ENCODE measurements at regions not wholly inside any gene's neighbourhood (a gene's known extent, or its start where the extent isn't known, plus 50 kb on each side); places are given as distances from the start of the nearest gene placed in this dataset.

DNA sequence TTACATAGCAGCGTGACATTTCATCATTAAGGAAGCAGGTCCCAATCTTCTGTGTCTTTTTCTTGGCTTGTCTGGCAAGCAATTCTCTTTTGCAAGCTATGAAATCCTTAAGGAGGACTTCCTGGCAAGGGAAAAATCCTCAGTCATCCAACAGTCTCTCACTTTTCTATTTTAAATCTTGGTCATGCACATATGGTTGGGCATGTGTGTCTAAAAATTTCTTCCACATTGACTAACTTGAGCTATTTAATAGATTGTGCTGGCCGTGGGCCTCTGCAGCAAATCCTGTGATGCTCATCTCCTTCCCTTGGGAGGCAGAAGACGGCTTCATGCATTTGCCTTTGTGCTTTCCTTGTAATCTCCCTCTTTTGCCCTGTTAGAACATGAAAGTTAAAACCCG, 634.3 kb upstream of the FANCL start (continued):
- TF ChIP-seq E2F8 (IDR thresholded peaks at IDR 0.05; ENCODE audit: low read depth, partially characterized antibody) (no peak), POLR2AphosphoS5 (IDR thresholded peaks at IDR 0.05; ENCODE audit: low read length) (no peak), MTA3 (IDR thresholded peaks at IDR 0.05; ENCODE audit: borderline replicate concordance, low read length) (no peak), IRF3 (IDR thresholded peaks at IDR 0.05) (no peak)

- FAIRE-seq (no peak), ATAC-seq (peak; percentile 73), DNase-seq (ENCODE audit: low read depth, low spot score) (no peak)
- Histone ChIP-seq H2AFZ (ENCODE audit: control insufficient read depth, low read depth, low read length) (no peak overlapping the region), H3K79me2 (ENCODE audit: control insufficient read depth, insufficient read depth, low read length) (no peaks in the 10 kb centered on the region), H3K4me1 (ENCODE audit: control insufficient read depth, insufficient read depth, low read length) (no peaks in the 10 kb centered on the region), H3K27ac (ENCODE audit: control insufficient read depth, insufficient read depth) (no peak overlapping the region), H3K4me3 (no peak overlapping the region), H4K20me1 (ENCODE audit: control insufficient read depth, insufficient read depth) (no peaks in the 10 kb centered on the region), H3K9me3 (replicated peaks; ENCODE audit: control insufficient read depth, insufficient read depth, low read length) (no peaks in the 10 kb centered on the region), H3K36me3 (ENCODE audit: control insufficient read depth in 2 of 2, insufficient read depth in 2 of 2, low read length in 1 of 2) (no peaks in the 10 kb centered on the region), H3K9ac (ENCODE audit: control insufficient read depth, insufficient read depth, low read length) (no peak overlapping the region), H3K27me3 (replicated peaks in 1 of 2; ENCODE audit: control insufficient read depth in 2 of 2, insufficient read depth in 2 of 2, low read length in 1 of 2) (no peaks in the 10 kb centered on the region), H3K4me2 (ENCODE audit: control insufficient read depth, insufficient read depth) (no peak overlapping the region)
- ChIA-PET SMC1A (ENCODE audit: uncharacterized antibody, unreplicated experiment) (interaction anchor here (0.8 to 1.7 kb wide), 4 partner anchors 25 to 1151 kb away, joined by 3 to 5 read pairs (median 4); no protein-coding TSS in a partner anchor), POLR2A (no interaction called here), CTCF (interaction anchor here (0.6 to 1.3 kb wide), 8 partner anchors 15 to 1151 kb away, joined by 3 to 4 read pairs (median 3); no protein-coding TSS in a partner anchor), RAD21 (ENCODE audit: unreplicated experiment) (interaction anchor here (1.3 to 2.9 kb wide), 3 partner anchors 107 to 1112 kb away, joined by 4 to 10 read pairs (median 6); no protein-coding TSS in a partner anchor)
- intact Hi-C loops (cut with micrococcal nuclease; ENCODE audit: unreplicated experiment) = loop anchor here (1.0 to 10.0 kb wide), 4 partner anchors 109 to 1147 kb away; no protein-coding TSS in a partner anchor
- 12% methylated on average over 4 of the region's 4 CpGs for WGBS (ENCODE audit: insufficient coverage, insufficient replicate concordance, low lambda C conversion rate, missing lambda C conversion rate)
- no TSS peak for BruUV-seq (replicated peaks)
- TF ChIP-seq SMC3 (IDR thresholded peaks at IDR 0.05; ENCODE audit: borderline replicate concordance, low read length) (peak; percentile 37; the same call in 1 of the 2 replicates), RAD21 (IDR thresholded peaks at IDR 0.05; ENCODE audit: insufficient read depth, low read depth, low read length) (peak; percentile 48), CTCF (IDR thresholded peaks at IDR 0.05 in 2 of 3, conservative IDR thresholded peaks at IDR 0.05 in 1 of 3; ENCODE audit: control insufficient read depth in 2 of 3, extremely low read depth in 1 of 3, insufficient read depth in 1 of 3, low read depth in 3 of 3, low read length in 3 of 3) (peak; percentile 10 to 29 (median 21); a peak in 3 of 6 replicates), NR2C2 (IDR thresholded peaks at IDR 0.05; ENCODE audit: borderline replicate concordance, control insufficient read depth, insufficient read length, low read depth) (no peak), NFIC (IDR thresholded peaks at IDR 0.05; ENCODE audit: low read depth, low read length) (0 out of 2 replicates have a peak, but pooled peaks have one; percentile 23)
- in situ Hi-C loops (cut with MboI) = no loop called here
These were observed 630.5 kb upstream of the FANCL start for GRCh38 chr2:58871469-58872142.

Data from GM12878 (cell line).